HG02588 (cell line): ENCODE measurements at regions not wholly inside any gene's neighbourhood (a gene's known extent, or its start where the extent isn't known, plus 50 kb on each side); places are given as distances from the start of the nearest gene placed in this dataset.
"Not testable (repeated sequence)": the region's sequence is repeated elsewhere in the genome, so short reads cannot be mapped to it uniquely, and the experiment has no call there.

Experiments
- ATAC-seq: cut with Tn5 transposase; IDR thresholded peaks from one replicate; pipeline ENCODE4 v1.9.1; 2021; ENCODE audit warnings: mild to moderate bottlenecking, moderate library complexity; ENCODE audit not compliant: unreplicated experiment

GRCh38 chr9:79046401-79046800, 525.4 kb upstream of the TLE4 start:
- ATAC-seq: no peak

- ATAC-seq: no peak
Observed at GRCh38 chr9:79049371-79049770, 522.4 kb upstream of the TLE4 start.

GRCh38 chr9:79053598-79053997, 518.2 kb upstream of the TLE4 start:
- ATAC-seq: no peak

DNA sequence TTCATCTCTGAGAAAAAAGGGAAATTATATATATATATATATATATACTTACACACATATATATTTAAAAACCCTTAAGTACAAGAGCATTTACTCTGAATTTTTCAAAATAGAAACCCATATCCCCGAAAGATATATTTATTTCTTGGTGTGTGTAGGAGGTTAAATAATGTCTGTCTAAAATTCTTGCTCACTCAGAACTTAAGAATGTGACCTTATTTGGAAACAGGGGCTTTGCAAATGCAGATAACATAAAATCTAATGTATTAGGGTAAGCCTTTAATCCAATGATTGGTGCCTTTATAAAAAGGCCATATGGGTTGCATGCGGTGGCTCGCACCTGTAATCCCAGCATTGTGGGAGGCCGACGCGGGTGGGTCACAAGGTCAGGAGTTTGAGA, 517.3 kb upstream of the TLE4 start:
- ATAC-seq: no peak

DNA sequence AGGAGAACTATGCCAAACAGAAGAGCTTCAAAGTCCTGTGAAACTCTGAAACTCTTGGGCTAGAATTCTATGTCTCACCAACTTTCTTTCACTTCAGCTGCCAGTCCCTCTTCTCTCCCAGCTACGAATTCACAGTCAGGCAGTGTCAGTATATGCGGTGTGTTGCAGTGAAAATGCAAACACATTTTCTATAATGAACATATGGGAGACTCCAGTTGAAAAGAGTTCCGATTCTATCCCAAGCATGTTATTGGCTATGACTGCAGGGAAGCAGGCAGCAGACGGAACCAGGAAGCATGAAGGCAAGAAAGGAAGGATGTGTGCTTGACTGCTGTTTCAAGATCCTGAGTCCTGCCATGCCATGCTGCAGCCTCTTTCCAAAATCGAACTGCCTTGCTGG, 515.7 kb upstream of the TLE4 start:
- no peak for ATAC-seq

DNA sequence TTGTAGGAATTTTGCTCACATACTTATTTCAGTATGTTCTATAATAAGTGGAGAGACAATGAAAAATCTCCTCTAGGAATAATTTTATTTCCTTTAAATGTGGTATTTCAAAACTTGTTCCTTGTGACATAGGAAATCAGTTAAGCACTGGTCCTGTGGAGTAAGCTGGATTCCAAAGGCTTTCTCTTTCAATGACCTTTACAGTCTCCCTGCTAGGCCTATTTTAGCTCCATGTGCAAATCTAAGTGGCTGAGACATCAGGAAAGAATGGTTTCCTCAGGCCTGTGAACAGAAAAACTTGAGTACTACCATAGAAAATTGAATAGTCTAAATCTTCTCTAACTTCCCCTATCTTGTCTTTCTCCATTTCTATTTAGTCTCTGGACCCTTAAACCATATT, 514.2 kb upstream of the TLE4 start:
- ATAC-seq: no peak

DNA sequence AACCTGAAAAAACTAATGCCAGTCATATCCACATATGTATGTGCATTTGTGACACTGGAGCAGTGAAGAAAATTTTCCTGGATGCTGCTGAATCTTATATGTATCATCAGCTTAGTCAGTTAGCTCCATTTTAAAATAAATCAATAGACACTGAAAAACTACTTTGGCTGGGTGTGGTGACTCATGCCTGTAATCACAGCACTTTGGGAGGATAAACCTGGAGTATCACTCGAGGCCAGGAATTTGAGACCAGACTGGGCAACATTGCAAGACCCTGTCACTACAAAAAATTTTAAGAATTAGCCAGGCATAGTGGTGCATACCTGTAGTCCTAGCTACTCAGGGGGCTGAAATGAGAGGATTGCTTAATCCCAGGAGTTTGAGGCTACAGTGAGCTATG, 511.0 kb upstream of the TLE4 start:
- ATAC-seq: no peak

GRCh38 chr9:79061752-79062616, 509.8 kb upstream of the TLE4 start:
- ATAC-seq: no peak

DNA sequence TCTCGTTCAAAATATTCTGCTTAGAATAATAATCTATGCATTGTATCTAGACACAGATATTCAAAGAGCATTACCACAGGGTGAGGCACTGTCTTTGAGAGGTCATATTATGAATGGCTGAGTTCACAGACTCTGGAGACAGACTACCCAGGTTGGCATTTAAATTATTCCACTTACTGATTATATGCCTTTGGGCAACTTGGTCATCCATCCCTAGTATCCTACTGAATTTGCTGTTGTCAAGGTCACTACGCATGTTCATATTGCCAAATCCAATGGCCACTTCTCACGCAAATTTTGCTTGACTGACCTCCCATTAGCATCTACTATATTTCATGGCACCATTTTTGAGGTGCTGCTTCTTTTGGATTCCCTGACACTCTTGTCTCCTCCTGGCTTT, 498.6 kb upstream of the TLE4 start:
- ATAC-seq: no peak

DNA sequence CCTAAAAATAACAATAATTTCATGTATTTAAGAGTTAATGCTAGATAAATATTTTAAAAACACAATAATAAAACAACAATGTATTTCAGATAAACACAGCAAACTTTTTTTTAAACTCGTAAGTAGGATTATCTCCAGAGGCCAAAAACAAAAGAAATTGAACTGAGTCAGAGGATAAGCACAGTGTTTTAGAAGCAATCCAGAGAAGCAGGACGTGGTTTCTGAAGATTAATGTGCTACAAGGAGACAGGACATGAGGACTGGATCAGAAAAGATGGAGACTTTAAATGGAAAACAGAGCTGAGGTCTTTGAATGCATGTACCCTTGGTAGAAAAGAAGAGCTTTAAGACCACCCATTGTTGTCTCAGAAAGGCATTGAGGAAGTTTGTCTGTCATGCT, 491.2 kb upstream of the TLE4 start:
- ATAC-seq: no peak

DNA sequence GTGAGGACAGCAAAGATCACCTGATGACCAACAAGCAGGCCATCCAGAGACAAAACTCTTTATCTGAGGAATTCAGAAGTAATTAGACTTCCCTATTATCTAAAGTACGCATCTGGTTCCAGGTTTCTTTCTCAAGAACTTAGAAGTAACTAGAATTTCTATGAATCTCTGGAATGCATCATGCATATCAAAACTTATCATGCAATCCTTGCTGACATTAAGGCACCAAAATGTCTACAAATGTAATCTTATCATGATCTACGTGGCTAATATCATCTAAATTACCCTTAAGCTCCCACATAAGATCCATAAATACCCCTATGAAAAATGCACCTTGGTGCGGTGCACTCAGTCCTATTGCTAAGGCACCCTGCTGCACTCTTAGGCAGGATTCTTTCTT, 488.1 kb upstream of the TLE4 start:
- ATAC-seq: no peak

DNA sequence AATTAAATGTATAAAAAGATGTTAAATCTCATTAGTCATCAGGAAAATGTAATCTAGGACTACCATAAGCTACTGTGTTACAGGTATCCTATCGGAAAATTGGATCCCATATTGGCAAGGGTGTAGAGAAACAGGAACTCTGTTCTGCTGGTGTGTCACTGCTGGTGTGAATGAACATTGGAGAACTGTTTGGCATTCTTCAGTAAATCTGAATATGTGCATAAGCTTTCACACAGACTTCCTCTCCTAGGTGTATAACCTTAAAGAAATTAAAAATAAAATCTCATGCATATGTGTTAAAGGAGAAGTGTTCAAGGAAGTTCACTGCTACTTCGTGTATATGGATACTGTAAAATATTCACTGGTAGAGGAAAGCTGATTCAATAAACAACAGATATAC, 484.6 kb upstream of the TLE4 start:
- ATAC-seq: no peak

GRCh38 chr9:79089054-79089560, 482.7 kb upstream of the TLE4 start:
- no peak for ATAC-seq

GRCh38 chr9:79089851-79090250, 481.9 kb upstream of the TLE4 start:
- not testable (repeated sequence) for ATAC-seq

DNA sequence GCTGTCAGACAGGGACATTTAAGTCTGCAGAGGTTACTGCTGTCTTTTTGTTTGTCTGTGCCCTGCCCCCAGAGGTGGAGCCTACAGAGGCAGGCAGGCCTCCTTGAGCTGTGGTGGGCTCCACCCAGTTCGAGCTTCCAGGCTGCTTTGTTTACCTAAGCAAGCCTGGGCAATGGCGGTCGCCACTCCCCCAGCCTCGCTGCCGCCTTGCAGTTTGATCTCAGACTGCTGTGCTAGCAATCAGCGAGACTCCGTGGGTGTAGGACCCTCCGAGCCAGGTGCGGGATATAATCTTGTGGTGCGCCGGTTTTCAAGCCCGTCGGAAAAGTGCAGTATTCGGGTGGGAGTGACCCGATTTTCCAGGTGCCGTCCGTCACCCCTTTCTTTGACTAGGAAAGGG, 468.5 kb upstream of the TLE4 start:
- ATAC-seq: not testable (repeated sequence)

DNA sequence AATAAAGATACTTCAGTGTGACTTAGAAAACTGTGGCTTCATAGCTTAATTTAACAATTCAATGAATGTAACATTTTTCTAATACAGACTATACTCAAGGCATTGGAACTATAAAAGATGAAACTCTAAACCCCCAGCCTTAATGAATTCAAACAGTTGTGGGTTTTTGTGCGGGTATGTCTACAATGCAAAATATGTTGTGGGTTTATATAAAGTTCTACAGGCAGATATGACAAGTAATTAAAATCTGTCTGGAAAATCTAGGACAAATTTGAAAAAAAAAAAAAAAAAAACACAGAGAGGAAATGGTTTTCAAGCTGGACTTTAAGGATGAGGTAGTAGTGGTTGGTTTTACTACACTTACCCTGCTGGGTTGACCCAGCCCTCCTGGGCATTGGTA, 467.5 kb upstream of the TLE4 start:
- ATAC-seq: no peak

GRCh38 chr9:79104951-79105350, 466.8 kb upstream of the TLE4 start:
- no peak for ATAC-seq

GRCh38 chr9:79107911-79108676, 463.7 kb upstream of the TLE4 start:
- ATAC-seq: no peak

DNA sequence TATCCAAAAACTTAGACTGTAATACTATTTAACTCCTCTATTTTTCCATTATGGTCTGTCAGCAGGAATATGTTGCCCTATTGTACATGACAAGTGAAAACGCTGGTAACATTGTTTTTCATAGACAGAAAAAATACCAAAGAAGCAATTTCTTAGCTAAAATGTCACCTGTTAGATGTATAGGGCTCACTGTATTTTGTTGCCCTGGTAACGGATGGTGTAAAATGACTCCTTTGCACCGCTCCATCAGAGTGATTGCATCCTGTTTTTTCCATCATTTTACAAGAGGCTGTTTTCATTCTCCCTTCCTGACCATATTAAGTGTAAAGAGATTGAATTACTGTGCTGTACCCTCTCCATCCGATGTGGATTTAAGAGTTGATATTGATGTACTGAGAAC, 460.1 kb upstream of the TLE4 start:
- no peak for ATAC-seq

DNA sequence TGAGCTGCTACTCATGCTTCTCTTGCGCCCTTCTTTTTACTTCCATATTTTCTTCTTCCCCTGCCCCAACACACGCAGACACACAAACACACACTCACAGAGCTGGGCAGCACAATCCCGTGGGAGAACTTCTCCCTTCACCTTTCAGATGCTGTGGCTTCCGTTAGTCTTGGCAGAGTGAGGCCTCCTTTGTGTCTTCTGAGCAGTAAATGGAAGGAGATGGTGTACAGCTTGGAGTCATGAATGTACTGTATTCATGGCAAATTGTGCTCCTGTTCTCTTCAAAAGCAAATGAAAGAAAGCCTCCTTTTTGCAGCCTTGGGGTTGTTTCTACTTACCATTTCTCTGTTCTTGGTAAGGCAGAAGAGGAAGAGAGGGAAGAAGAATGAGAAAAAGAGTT, 456.6 kb upstream of the TLE4 start:
- no peak for ATAC-seq

- no peak for ATAC-seq
Observed at GRCh38 chr9:79116041-79116440, 455.7 kb upstream of the TLE4 start.

GRCh38 chr9:79116709-79117108, 455.1 kb upstream of the TLE4 start:
- ATAC-seq: no peak
